GM12878 (cell line): ENCODE measurements at regions not wholly inside any gene's neighbourhood (a gene's known extent, or its start where the extent isn't known, plus 50 kb on each side); places are given as distances from the start of the nearest gene placed in this dataset.
"Not testable (repeated sequence)": the region's sequence is repeated elsewhere in the genome, so short reads cannot be mapped to it uniquely, and the experiment has no call there.

Experiments used
- BRCA1 ChIP-seq: IDR thresholded peaks from 2 replicates; pipeline ENCODE4 v1.6.1; 2011; ENCODE audit warnings: low read depth, low read length, improper control_type of control experiment
- CTCF ChIP-seq, 3 experiments: IDR thresholded peaks in 2 of 3; conservative IDR thresholded peaks in 1 of 3; 2 replicates each; pipeline ENCODE4 v1.5.1; 2011; ENCODE audit warnings: low read depth in 3 of 3, low read length in 3 of 3, mild to moderate bottlenecking in 3 of 3, control low read depth in 2 of 3, moderate library complexity in 2 of 3, inconsistent platforms in 1 of 3, mixed read lengths in 1 of 3; ENCODE audit not compliant: control insufficient read depth in 2 of 3, insufficient read depth in 1 of 3; ENCODE audit errors: extremely low read depth in 1 of 3
- EP300 ChIP-seq, 2 experiments: fragments of 150-350 bp in 1 of 2; IDR thresholded peaks; 2 replicates each; pipeline ENCODE4 v1.6.1; 2011 to 2012; ENCODE audit warnings: low read depth in 2 of 2, low read length in 2 of 2, borderline replicate concordance in 1 of 2, improper control_type of control experiment in 1 of 2, inconsistent platforms in 1 of 2; ENCODE audit not compliant: control insufficient read depth in 1 of 2
- NFIC ChIP-seq: IDR thresholded peaks from 2 replicates; pipeline ENCODE4 v1.6.1; 2012; ENCODE audit warnings: low read depth, mild to moderate bottlenecking, inconsistent platforms, low read length, moderate library complexity
- NR2C2 ChIP-seq: IDR thresholded peaks from 2 replicates; pipeline ENCODE4 v1.6.1; 2011; ENCODE audit warnings: borderline replicate concordance, low read depth; ENCODE audit not compliant: control insufficient read depth, insufficient read length
- POLR2A ChIP-seq: IDR thresholded peaks from 2 replicates; pipeline ENCODE4 v1.6.1; 2011; ENCODE audit warnings: low read depth, mild to moderate bottlenecking, low read length
- USF1 ChIP-seq: IDR thresholded peaks from 2 replicates; pipeline ENCODE4 v1.6.1; 2011; ENCODE audit warnings: borderline replicate concordance, low read depth, mild to moderate bottlenecking, moderate library complexity, mixed read lengths, low read length; ENCODE audit not compliant: insufficient read depth; ENCODE audit errors: extremely low read length
- ZBED1 ChIP-seq: IDR thresholded peaks from 2 replicates; pipeline ENCODE4 v1.6.1; 2016; ENCODE audit warnings: borderline replicate concordance

DNA sequence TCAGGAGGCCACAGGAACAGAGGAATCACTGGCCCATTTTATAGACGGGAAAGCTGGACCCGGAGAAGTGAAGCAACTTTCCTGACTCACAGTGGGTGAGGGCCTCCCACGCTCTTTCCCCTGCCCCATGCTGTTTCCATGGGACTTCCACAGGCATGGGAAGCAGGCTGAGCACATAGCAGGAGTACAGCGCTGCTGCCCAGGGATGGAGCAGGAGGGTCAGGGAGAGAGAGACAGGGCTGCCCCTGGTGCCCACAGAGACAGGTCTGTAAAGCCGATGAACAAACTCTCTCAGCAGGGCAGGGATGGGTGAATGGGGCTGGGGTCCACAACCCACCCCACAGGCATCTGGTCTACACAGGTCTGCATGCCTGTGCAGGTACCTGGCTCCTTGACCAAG is 128.1 kb upstream of the SMURF2 start:
- not testable (repeated sequence) for TF ChIP-seq NR2C2; POLR2A; USF1; CTCF (IDR thresholded peaks at IDR 0.05 in 2 of 3, conservative IDR thresholded peaks at IDR 0.05 in 1 of 3; ENCODE audit: control insufficient read depth in 2 of 3, extremely low read depth in 1 of 3, insufficient read depth in 1 of 3, low read depth in 3 of 3, low read length in 3 of 3); NFIC; ZBED1; BRCA1; EP300 (IDR thresholded peaks at IDR 0.05; ENCODE audit: borderline replicate concordance in 1 of 2, control insufficient read depth in 1 of 2, low read depth in 2 of 2, low read length in 2 of 2)
